ENCODE measurements at regions not wholly inside any gene's neighbourhood (a gene's known extent, or its start where the extent isn't known, plus 50 kb on each side); places are given as distances from the start of the nearest gene placed in this dataset.

DNA sequence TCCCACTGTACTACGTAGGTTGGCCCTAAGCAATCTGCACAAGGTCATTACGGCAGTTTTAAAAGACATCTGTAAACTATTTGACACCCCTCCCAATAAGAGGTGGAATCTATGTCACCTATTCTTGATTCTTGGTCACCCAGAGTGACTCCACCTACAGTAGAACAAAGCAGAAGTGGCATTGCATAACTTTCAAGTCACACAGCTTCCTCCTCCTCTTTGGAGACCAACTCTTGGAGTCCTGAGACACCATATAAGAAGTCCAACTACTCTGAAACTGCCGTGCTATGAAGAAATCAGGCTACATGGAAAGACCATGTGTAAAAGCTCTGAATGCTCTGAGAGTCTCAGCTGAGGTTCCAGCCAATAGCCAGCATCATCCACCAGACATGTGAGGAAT, 253.5 kb upstream of the CDH20 start:
- FAIRE-seq: no peak

DNA sequence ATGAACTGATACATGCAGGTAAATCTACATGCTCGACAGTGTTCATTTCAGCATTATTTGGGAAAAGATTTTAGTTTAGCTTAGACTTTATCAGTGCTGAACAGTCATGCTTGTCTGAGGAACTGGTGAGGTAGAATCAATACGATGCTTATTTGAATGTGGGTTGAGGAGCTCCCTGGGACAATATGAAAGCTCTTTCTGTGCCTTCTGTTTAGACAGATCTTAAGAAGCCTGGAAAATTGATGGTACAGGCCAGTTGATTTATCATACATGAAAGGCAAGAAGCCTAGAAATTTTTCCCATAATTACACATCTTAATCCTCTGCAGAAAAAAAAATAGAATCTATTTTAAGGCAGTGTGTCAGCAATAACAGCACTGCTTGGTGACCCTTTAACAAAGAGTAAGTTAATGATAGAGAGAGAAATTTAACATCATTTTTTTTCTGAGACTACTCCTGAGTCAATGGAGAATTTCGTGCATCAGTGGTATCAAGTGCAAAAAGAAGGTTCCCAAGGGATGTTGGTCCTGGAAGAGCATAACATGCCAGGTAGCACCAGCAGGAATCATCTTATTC, 252.2 kb upstream of the CDH20 start:
- FAIRE-seq (no peak), DNase-seq (ENCODE audit: low spot score) (no peak)

More for the DNA sequence above, 253.5 kb upstream of the CDH20 start:
- DNase-seq (ENCODE audit: low spot score): no peak

DNA sequence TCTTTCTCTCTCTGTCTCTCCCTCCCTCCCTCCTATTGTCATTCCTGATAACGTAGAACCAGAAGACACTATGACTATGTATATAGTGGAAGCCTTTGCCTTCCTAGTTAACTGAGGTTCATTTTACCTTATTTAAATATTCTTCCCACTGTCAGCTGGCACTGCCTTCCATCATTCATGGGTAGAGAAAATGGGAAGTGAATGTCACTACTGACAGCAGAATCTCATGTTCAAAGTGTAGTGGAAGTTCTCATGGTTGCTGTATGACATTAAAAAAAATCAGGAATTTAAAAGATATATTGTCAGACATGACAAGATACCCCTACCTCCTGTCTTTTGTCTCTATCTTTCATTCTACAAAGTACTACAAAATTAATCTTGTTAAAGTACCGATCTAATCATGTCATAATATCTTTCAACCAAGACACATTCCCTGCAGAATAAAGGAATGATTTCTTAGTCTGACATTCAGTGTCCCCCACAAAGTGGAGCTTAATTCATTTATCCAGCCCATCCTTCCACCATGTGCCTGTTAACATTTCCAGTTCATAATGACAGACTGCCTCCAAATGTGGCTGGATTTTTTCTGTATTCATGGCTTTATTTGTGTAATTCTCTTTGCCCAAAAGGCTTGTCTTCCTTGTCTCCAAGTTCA, 250.1 kb upstream of the CDH20 start:
- DNase-seq (ENCODE audit: low spot score) (no peak), FAIRE-seq (no peak)

DNA sequence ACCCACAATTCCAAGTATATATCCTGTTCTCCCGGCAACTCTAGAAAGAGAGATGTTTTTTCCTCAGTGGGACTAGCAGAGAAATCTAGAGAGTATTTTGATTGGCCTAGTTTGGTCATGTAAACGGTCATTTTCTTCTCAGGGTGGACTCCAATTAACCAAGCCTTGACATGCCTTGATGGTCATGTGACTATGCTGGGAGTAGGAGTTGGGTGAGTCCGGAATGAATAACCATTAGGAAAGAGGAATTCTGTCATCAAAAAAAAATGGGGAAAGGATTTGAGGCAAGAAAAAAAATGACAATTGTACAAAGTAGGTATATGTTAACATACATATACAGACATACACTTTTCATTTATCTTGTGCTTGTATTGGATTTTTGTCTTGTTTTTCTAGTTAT, 248.2 kb upstream of the CDH20 start:
- no peak for DNase-seq (ENCODE audit: low spot score)
- no peak for FAIRE-seq

DNA sequence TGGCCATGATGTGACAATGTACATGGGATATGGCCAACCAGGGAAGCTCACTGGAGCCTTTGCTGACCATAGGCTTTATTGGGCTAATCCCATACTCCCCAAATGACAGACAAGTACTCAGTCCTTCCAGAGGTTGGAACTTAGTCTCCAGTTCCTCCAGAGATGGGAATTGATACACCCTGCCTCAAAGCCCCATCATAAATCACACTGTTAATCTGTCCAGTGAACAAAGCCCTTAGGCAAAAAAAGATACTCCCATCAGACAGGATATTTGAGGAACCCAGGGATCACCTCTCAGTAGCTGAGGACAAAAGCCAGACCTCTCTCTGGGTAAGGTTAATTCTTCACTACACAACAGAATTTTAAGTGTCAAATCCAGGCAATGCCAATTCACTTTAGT, 247.5 kb upstream of the CDH20 start:
- FAIRE-seq (no peak), DNase-seq (ENCODE audit: low spot score) (no peak)

DNA sequence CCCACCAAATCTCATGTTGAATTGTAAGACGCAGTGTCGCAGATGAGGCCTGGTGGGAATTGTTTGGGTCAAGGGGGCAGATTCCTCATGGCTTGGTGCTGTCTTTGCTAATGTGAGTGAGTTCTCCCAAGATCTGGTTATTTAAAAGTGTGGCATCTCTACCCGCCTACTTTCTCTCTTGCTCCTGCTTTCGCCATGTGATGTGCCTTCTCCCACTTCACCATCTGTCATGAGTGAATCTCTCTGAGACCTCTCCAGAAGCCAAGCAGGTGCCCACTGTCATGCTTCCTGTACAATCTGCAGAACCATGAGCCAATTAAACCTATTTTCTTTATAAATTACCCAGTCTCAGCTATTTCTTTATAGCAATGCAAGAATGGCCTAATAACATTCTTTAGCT, 246.6 kb upstream of the CDH20 start:
- DNase-seq (ENCODE audit: low spot score) (no peak), FAIRE-seq (no peak)

DNA sequence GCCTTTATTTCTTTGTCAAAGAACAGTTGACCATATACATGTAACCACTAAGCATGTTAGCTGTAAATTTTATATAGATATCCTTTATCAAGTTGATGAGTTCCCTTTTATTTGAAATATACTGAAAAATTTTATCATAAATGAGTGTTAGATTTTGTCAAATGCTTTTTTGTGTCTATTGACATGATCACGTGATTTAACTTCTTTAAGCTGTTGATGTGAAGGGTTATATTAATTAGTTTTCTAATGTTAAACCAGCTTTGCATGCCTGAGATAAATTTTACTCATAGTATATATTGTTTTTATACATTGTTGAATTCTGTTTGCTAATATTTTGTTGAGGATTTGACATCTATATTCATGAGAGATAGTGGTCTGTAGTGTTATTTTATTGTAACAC, 241.9 kb upstream of the CDH20 start:
- no peak for DNase-seq (ENCODE audit: low spot score)
- no peak for FAIRE-seq

DNA sequence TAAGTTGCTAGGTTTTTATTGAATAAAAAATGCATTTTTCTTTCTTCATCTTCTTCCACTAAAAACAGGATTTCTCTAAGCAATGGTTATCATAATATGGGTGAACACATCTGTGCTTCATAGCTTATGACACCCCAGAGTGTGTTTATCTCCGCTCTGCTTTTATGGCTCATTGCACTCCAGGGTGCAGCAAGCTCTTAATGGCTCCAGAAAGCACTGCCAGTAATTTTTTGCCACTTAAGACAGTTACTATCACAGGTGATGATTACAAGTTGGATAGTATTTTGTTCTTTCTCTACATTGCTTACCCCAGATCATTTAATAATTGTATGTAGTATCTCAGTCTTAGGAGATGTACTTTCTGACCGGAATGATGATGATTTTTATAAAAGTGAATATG, 239.3 kb upstream of the CDH20 start:
- no peak for DNase-seq (ENCODE audit: low spot score)
- FAIRE-seq: no peak

DNA sequence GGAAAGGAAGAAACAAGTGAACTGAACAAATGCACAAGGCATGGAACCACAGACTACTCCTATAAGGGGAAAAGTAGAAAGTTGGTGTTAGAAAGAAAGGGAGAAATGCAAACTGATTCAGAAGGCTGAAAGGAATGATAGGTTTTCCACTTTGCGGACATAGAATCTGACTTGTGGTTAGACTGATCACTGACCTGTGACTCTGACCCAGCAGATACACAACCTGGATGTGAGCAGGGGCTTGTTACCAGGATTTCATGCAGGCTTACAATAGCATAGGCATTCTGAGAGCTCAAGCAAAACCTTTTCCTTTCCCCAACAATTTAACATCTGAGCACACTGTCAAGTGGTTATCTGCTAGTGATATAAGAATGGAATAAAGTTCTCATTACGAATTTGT, 237.0 kb upstream of the CDH20 start:
- DNase-seq (ENCODE audit: low spot score): no peak

DNA sequence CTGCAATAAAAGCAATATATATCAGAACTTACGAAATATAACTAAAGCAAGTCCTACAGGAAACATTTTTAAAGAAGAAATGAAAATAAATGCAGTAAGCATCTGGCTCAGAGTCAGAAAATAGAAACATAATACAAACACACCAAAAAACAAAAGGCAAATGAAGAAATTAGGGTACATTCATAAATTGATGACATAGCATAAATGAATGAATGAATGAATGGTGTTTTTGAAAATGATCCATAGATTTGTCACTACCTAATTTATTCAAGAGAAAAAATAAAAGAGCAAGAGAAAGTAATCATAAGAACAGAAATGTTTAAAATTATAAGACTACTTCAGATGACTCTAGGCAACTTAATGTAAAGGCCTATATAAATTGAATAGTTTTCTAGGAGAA, 226.1 kb upstream of the CDH20 start:
- FAIRE-seq (no peak), DNase-seq (ENCODE audit: low spot score) (no peak)

More for the DNA sequence above, 237.0 kb upstream of the CDH20 start:
- no peak for FAIRE-seq

DNA sequence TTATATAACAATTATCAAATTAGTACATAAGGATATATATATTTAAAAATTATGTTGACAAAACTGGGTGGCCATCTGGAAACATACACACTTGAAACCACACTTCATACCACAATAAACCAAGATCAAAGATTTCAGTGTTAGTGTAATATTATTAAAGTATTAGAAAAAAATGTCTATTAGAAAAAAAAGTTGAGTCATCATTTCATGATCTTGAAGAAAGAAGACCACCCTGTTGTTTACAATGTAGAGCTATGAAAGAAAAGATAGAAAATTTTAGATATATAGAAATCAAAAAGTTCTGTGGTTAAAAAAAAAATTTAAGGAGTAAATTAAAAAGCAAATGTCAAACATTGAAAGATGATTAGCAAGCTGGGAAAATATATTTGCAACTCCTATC, 224.5 kb upstream of the CDH20 start:
- no peak for FAIRE-seq
- DNase-seq (ENCODE audit: low spot score): no peak

DNA sequence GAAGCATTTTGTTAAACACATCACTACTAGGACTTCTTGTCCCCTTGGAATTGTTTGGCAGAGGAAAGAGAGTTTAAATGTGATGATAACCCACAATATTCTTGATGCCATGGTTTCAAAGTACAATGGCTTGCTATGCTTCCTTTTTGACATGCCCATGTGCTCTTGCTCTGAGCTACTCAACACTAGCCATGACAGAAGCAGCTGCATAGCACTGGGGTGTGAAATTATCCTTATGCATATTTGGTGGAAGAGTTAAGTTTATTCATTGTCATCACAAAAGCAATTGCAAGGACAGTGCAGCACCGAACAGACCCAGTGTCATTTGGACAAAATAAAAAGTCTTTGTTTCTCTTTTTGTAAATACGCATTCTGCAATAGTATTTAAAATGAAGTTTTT, 209.9 kb upstream of the CDH20 start:
- DNase-seq (ENCODE audit: low spot score) (no peak), FAIRE-seq (no peak)

DNA sequence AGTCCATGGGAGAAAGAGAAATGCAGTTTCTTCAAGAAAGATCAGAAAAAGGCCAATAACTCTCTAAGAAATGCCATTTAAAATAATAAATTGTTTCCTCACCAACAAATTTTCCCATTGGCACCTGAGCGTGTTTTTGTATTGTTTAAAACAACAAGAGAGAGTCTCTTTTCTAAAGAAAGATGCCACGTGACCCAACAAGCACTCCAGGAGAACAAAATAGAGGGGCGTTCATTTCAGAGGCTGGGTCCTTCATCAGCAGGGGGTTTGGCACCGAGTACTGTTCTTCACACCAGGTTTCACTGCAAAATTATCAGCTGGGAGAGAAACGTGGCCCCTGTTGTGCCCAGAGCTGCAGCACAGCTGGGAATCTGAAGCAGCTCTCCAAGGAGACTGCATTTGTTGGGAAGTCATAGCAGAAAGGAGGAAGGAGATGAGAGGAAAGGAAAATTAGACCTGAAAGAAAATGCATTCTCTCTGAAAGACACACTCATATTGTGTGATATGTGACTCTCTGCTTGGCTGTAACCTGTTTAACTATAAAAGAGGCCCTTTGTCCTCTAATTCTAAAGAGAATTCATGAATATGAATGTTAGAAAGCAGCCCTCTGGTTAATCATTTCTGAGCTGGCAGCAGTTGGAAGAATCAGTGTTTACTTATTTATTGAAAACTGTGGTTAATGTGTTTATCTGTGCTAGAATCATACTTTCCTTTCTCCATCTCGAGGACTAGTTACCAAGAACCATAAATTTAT, 205.3 kb upstream of the CDH20 start:
- DNase-seq (ENCODE audit: low spot score) (no peak), FAIRE-seq (no peak)

DNA sequence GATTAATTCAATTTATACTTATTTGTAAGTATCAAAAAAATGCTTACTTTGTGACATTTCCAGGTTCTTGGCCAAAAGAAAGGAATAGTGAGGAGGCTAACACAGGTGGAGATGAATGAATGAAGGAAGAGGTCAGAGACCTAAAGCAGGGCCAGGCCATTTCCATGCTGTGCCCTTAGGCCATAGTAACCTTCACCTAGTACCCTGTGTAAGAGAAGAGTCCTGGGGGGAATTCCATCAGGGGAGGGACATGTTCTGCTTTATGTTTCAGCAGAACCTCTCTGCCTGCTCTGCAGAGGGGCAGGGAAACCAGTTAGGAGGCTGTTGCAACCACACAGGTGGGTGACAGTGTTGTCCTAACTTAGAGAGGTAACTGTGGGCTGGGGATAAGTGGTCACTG, 204.2 kb upstream of the CDH20 start:
- DNase-seq (ENCODE audit: low spot score): no peak
- FAIRE-seq: no peak

DNA sequence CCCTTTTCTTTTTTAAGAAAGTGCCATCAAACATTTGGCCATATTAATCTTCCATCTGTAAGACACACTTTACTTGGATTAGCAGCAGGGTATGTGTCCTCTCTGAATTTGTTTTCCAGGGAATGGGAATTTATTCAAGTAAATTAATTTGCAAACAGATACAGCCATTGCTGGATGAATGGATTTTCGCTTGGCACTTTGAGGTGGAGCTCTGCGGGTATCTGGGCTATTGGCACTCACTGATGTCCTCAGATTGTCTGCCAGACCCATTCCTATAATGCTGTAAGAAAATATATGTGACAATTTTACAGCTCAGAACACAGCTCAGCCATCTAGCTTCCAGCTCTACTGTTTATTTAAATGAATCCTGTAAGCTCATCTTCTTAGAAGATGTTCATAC, 201.2 kb upstream of the CDH20 start:
- FAIRE-seq (no peak), DNase-seq (ENCODE audit: low spot score) (no peak)

DNA sequence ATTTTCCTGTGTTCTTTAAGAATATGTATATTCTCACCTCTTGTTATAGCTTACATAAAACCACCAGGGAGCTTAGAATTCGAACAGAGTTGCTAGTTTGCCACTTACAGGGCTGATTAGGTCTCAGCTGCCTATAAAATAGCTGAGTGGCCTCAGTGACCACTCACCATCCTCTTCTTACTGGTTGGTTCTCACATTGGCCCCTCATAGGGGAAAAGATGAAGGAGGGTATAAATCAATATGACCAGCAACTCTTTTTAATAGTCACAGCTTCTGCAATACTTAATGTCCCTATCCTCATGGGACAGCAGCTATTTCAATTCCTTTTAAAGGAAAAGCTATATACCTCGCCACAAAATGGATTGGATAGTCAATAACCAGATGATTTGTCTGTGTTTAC, 199.4 kb upstream of the CDH20 start:
- FAIRE-seq: no peak
- no peak for DNase-seq (ENCODE audit: low spot score)

DNA sequence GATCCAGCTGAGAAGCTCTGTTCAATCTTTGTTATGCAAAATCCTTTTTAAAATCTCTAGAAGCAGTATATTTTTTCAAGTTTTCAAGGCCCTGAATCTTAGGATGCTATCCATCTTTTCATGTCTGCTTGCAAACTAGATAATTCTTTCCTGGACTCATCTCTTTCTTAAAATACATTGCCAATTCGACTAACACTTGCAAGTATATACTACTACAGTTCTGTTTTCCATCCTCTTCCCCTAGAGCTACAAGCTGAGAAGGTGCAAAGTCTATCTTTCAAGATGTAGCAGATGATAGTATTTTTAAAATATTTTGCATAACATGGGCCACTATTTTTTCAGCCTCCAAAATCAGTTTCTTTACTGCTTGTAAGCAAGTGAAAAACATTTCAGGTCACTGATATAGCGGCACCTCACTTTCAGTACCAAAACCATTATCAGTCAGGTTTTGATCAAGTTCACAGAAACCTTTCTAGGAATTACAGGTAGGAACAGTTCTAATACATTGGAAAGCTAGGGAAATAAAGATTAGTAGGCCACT, 196.4 kb upstream of the CDH20 start:
- no peak for DNase-seq (ENCODE audit: low spot score)
- FAIRE-seq: no peak

DNA sequence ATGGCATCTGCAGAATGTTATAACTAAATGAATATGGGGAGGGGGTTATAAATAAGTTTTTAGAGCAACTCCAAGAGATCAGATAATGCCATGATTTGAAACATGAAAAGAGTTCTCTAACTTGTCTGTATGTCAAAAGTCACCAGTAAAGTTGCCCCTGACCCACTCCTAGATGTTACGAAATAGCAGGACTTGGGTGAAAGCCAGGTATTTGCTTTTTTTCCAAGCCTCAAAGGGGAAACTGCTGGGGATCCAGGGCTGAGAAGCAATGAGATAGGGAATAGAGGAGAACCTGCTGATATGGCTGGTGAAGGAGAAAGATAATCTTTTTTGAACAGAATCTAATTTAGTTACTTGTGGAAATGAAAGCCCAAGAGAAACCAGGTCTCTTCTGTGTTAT, 191.5 kb upstream of the CDH20 start:
- no peak for DNase-seq (ENCODE audit: low spot score)
- no peak for FAIRE-seq

DNA sequence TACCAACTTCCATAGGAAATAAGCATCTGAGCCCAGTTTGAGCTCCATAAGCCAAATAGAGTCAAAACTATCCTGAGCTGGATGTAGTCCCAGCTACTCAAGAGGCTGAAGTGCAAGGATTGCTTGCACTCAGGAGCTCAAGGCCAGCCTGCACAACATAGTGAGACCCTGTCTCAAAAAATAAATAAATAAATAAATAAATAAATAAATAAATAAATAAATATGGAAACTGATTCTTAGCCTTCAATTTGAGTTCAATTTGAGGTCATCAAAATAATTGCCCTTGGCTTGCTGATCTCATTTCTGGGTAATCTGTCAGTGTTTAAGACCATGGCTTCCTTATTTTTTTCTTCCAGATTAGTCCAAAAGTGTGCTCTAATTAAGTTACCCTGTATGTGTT, 184.9 kb upstream of the CDH20 start:
- DNase-seq (ENCODE audit: low spot score) (no peak), FAIRE-seq (no peak)

DNA sequence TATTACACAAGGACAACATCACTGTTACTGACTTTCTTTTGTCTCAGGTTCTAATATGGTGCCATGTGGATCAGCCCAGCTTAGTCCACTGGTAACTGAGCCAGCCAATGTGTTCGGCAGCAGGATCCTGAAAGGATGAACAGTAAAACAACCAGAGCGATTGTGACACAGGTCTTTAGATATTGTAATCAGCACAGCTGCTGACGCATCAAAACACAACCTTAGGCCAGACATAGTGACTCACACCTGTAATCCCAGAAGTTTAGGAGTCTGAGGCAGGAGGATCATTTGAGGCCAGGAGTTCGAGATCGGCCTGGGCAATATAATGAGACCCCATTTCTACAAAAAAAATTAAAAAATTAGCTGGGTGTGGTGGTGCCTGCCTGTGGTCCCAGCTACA, 183.4 kb upstream of the CDH20 start:
- no peak for FAIRE-seq

DNA sequence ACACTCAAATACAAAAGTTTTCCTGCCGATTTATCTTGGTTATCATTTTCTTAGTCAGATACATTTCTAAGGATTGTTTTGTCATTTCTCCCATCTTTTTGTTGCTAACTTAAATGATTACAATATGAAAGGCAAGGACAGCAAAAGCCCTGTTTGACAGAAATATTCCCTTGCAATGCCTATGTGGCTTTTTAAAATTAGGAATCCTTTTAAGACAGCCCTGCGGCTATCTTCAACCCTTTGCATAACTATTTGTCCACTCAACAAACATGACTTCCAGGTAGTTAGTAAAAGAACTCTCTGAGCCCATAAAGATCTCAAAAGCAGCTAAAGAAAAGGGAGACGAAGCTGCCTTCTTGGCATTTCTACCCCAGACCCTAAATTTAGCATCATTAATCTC, 179.7 kb upstream of the CDH20 start:
- DNase-seq (ENCODE audit: low spot score) (no peak), FAIRE-seq (no peak)

More for the DNA sequence above, 183.4 kb upstream of the CDH20 start:
- DNase-seq (ENCODE audit: low spot score): no peak

DNA sequence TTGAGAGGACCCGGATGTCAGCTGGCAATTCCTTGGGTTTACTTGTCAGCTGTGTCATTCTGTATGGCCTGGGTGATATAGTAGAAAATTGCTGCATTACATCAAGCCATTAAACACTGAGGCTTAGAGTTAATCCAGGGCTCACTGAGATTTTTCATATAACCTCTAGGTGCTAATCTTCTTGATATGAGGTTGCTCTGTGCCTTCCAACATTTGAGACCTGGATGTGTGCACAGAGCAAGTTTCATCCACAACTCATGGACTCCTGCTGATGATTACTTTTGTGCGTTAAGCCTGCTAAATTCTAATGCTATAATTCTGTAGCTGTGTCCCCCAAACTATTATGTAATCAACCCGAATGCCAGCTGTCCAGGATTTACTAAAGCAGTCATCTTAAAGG, 178.4 kb upstream of the CDH20 start:
- FAIRE-seq (no peak), DNase-seq (ENCODE audit: low spot score) (no peak)

DNA sequence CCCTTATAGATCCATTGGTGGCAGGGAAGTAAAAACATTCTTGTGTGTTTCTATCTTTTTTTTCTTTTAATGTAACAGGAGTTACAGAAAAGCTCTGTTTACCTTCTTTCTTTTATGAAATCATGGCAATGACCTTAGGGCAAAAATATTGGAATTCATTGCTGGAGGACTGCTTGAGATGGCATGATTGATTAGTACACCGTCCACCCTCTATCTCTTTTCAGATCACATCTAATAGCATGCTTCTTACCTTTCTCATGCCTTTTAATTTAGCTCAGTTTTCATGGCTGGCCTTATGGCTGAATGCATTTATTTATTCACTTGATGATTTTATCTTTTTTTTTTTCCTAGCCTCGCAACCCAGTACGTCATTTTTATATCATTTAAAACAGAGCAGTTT, 177.6 kb upstream of the CDH20 start:
- FAIRE-seq (no peak), DNase-seq (ENCODE audit: low spot score) (no peak)
